Kidney epithelial cell (primary cell): ENCODE measurements at regions not wholly inside any gene's neighbourhood (a gene's known extent, or its start where the extent isn't known, plus 50 kb on each side); places are given as distances from the start of the nearest gene placed in this dataset.

Source experiments
- DNase-seq: peaks from one replicate; pipeline ENCODE4 v3.0.0-alpha.2; 2010; ENCODE audit warnings: low read depth
- H3K27me3 ChIP-seq: 2 replicates; pipeline ENCODE4 v1.6.0; 2011; ENCODE audit warnings: low read length; ENCODE audit not compliant: control insufficient read depth, insufficient read depth
- H3K36me3 ChIP-seq: 2 replicates; pipeline ENCODE4 v1.5.1; 2011; ENCODE audit warnings: low read length; ENCODE audit not compliant: control insufficient read depth, insufficient read depth
- H3K4me3 ChIP-seq: 2 replicates; pipeline ENCODE4 v1.5.1; 2011; ENCODE audit warnings: low read depth, mild to moderate bottlenecking, control low read depth, low read length
- CTCF ChIP-seq: IDR thresholded peaks from 2 replicates; pipeline ENCODE4 v1.5.1; 2011; ENCODE audit warnings: mild to moderate bottlenecking, moderate library complexity, low read length, control low read depth, inconsistent platforms; ENCODE audit not compliant: insufficient read depth, poor library complexity, severe bottlenecking

- no peak for TF ChIP-seq CTCF
- Histone ChIP-seq H3K27me3 (no peaks in the 10 kb centered on the region), H3K36me3 (no peaks in the 10 kb centered on the region), H3K4me3 (no peak overlapping the region)
- DNase-seq: no peak
Observed at GRCh38 chr22:49163258-49163959, 664.3 kb downstream of the BRD1 start.

GRCh38 chr22:49162841-49163240, 664.8 kb downstream of the BRD1 start:
- no peak for TF ChIP-seq CTCF
- H3K27me3 ChIP-seq: no peaks in the 10 kb centered on the region

GRCh38 chr22:49161002-49161850, 666.4 kb downstream of the BRD1 start:
- Histone ChIP-seq H3K27me3 (no peaks in the 10 kb centered on the region), H3K4me3 (no peak overlapping the region), H3K36me3 (no peaks in the 10 kb centered on the region)
- DNase-seq: no peak
- no peak for TF ChIP-seq CTCF

More at GRCh38 chr22:49162841-49163240, 664.8 kb downstream of the BRD1 start:
- Histone ChIP-seq H3K36me3 (no peaks in the 10 kb centered on the region), H3K4me3 (no peak overlapping the region)
- no peak for DNase-seq

- Histone ChIP-seq H3K27me3 (no peaks in the 10 kb centered on the region), H3K36me3 (no peaks in the 10 kb centered on the region), H3K4me3 (no peak overlapping the region)
- TF ChIP-seq CTCF: no peak
- no peak for DNase-seq
Observed at GRCh38 chr22:49160261-49161001, 667.2 kb downstream of the BRD1 start.

GRCh38 chr22:49159711-49160110, 668.0 kb downstream of the BRD1 start:
- Histone ChIP-seq H3K36me3 (no peaks in the 10 kb centered on the region), H3K4me3 (no peak overlapping the region), H3K27me3 (no peaks in the 10 kb centered on the region)
- no peak for TF ChIP-seq CTCF
- DNase-seq: no peak
